ENCODE measurements at regions not wholly inside any gene's neighbourhood (a gene's known extent, or its start where the extent isn't known, plus 50 kb on each side); places are given as distances from the start of the nearest gene placed in this dataset.

GRCh38 chr14:54335569-54336155 is 61.1 kb upstream of the CDKN3 start:
- TF ChIP-seq TAF1 (IDR thresholded peaks at IDR 0.05; ENCODE audit: borderline replicate concordance, low read depth, low read length) (no peak), POLR2A (IDR thresholded peaks at IDR 0.05; ENCODE audit: low read depth, low read length) (no peak), POLR2AphosphoS5 (IDR thresholded peaks at IDR 0.05; ENCODE audit: low read depth, low read length) (no peak)

Data from GM12892 (cell line).